Rectal smooth muscle tissue (tissue), 1 donor: ENCODE measurements at regions not wholly inside any gene's neighbourhood (a gene's known extent, or its start where the extent isn't known, plus 50 kb on each side); places are given as distances from the start of the nearest gene placed in this dataset.
"Not testable (repeated sequence)": the region's sequence is repeated elsewhere in the genome, so short reads cannot be mapped to it uniquely, and the experiment has no call there.

ENCODE experiments used
- H3K27ac ChIP-seq: one replicate; pipeline ENCODE4 v1.7.0; 2013; ENCODE audit warnings: low read depth, low read length, inconsistent platforms
- H3K27me3 ChIP-seq: one replicate; pipeline ENCODE4 v1.7.0; 2013; ENCODE audit warnings: low read length; ENCODE audit not compliant: control insufficient read depth, insufficient read depth
- H3K36me3 ChIP-seq: one replicate; pipeline ENCODE4 v1.7.0; 2013; ENCODE audit warnings: low read length; ENCODE audit not compliant: control insufficient read depth, insufficient read depth
- H3K4me1 ChIP-seq: one replicate; pipeline ENCODE4 v1.7.0; 2013; ENCODE audit warnings: low read length; ENCODE audit not compliant: control insufficient read depth, insufficient read depth
- H3K4me3 ChIP-seq: one replicate; pipeline ENCODE4 v1.7.0; 2013; ENCODE audit warnings: low read length
- H3K9ac ChIP-seq: one replicate; pipeline ENCODE4 v1.7.0; 2013; ENCODE audit warnings: low read length

DNA sequence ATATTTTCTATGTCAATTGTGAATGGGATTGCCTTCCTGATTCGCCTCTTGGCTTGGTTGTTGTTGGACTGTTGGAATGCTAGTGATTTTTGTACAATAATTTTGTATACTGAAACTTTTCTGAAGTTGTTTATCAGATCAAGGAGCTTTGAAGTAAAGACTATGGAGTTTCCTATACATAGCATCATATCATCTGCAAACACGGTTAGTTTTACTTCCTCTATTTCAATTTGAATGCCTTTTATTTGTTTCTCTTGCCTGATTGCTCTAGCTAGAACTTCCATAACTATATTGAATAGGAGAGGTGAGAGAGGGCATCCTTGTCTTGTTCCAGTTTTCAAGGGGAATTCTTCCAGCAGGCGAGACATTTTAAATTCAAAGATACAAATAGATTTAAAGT, 226.5 kb downstream of the FBXO8 start:
- H3K4me1 ChIP-seq, result no peaks in the 10 kb centered on the region
- H3K9ac ChIP-seq, result no peak overlapping the region
- H3K27ac ChIP-seq, result no peak overlapping the region
- H3K36me3 ChIP-seq, result no peaks in the 10 kb centered on the region
- no peak overlapping the region for H3K4me3 ChIP-seq
- H3K27me3 ChIP-seq, result no peaks in the 10 kb centered on the region

DNA sequence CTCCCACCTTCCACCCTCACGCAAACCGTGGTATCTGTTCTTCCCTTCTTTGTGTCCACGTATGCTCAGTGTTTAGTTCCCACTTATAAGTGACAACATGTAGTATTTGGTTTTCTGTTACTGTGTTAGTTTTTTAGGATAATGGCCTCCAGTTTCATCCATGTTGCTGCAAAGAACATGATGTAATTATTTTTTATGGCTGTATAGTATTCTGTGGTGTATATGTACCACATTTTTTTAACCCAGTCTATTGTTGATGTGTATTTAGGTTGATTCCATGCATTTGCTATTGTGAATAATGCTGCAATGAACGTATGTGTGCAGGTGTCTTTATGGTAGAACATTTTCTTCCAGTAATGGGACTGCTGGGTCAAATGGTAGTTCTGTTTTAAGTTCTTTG, 228.1 kb downstream of the FBXO8 start:
- H3K4me1 ChIP-seq, result no peaks in the 10 kb centered on the region
- H3K9ac ChIP-seq, result no peak overlapping the region
- H3K27ac ChIP-seq, result no peak overlapping the region
- H3K27me3 ChIP-seq, result no peaks in the 10 kb centered on the region
- no peaks in the 10 kb centered on the region for H3K36me3 ChIP-seq
- no peak overlapping the region for H3K4me3 ChIP-seq

DNA sequence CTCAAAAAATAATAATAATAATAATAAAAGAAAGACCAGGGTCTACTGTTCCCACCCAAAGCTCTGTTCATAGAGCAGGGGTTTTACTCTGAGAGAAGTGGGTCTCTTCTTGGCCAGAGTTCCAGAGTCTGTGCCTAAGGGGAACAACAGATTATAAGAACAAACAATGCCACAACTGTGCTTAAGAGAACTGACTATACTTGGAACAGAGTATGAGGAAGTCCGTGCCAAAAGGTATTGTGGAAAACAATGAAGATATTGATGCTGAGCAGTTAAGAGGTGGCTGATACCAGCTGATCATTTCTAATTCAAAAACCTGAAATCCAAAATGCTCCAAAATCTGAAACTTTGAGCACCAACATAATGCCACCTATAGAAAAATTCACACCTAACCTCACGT, 229.6 kb downstream of the FBXO8 start:
- no peak overlapping the region for H3K27ac ChIP-seq
- no peak overlapping the region for H3K4me3 ChIP-seq
- no peaks in the 10 kb centered on the region for H3K36me3 ChIP-seq
- H3K4me1 ChIP-seq, result no peaks in the 10 kb centered on the region
- H3K9ac ChIP-seq, result no peak overlapping the region
- no peaks in the 10 kb centered on the region for H3K27me3 ChIP-seq

DNA sequence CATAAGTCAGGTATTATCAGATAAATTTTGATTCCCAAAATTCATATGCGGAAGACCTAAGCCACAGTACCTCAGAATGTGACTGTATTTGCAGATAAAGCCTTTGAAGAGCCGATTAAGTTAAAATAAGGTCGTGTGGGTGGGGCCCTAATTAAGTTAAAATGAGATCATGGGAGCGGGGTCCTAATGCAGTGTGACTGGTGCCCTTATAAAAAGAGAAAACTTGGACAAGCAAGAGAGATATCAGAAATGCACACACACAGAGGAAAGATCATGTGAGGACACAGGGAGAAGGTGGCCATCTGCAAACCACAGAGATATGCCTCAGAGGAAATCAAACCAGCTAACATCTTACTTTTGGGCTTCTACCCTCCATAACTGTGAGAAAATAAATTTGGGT, 236.1 kb downstream of the FBXO8 start:
- no peaks in the 10 kb centered on the region for H3K4me1 ChIP-seq
- no peaks in the 10 kb centered on the region for H3K36me3 ChIP-seq
- no peaks in the 10 kb centered on the region for H3K27me3 ChIP-seq
- H3K4me3 ChIP-seq, result no peak overlapping the region
- no peak overlapping the region for H3K27ac ChIP-seq
- no peak overlapping the region for H3K9ac ChIP-seq

DNA sequence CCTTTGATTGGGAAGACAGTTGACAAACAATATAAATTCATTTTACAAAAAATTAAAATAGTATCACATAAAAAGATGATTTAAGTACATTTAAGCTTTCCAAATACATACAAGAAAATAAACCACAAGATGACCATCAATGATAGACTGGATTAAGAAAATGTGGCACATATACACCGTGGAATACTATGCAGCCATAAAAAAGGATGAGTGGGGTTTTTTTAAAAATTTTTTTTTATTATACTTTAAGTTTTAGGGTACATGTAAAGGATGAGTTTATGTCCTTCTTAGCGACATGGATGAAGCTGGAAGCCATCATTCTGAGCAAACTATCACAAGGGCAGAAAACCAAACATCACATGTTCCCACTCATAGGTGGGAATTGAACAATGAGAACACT, 237.6 kb downstream of the FBXO8 start:
- H3K4me1 ChIP-seq, H3K4me3 ChIP-seq, H3K36me3 ChIP-seq, H3K9ac ChIP-seq, H3K27ac ChIP-seq, H3K27me3 ChIP-seq: not testable (repeated sequence)

DNA sequence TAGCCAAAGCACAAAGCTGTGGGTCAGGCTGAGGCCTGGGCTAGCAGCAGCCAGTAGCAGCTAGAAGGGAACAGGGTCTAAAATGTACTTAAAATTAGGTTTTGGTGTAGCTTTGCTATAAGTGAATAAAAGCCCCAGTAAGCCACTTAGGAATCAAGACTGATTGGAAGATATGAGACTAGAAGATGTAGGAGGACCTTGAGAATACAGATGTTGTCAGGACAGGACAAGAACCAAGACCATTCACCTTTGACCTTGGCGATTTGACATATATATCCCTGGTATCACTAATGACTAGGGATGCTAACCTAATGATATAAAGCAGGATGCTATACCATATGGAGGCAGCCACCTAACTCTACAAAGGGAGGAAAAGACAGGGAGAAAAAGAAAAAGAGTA, 238.1 kb downstream of the FBXO8 start:
- Histone ChIP-seq H3K27ac (no peak overlapping the region), H3K4me3 (no peak overlapping the region), H3K27me3 (no peaks in the 10 kb centered on the region)

DNA sequence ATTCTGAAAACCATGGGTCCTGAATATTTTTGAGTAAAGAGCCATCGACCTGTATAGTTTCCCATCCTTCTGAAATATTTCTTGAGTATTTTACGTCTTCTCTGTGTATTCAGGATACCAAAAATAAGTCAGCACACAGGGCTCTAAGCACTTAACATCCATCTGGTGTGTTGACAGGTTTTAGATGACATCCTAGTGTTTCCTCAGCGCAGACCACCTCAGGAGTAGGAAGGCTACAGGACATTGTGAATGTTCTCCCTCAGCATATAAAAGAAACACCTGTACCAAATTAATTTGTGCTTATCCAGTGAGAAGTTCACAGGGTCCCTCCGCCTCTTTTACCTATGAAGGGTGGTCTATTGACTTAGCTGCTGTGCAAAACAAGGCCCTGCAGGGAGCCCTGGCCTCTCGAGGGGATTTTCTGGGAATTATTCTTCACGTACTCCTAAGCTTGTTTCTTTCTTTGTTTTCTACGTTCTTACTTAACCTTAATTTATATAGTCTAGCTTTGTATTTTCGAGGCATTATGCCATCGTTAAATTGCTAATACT, 241.8 kb downstream of the FBXO8 start:
- H3K4me3 ChIP-seq, result no peak overlapping the region
- no peak overlapping the region for H3K9ac ChIP-seq
- H3K4me1 ChIP-seq, result no peaks in the 10 kb centered on the region
- H3K27me3 ChIP-seq, result no peaks in the 10 kb centered on the region
- no peaks in the 10 kb centered on the region for H3K36me3 ChIP-seq
- no peak overlapping the region for H3K27ac ChIP-seq

More for the DNA sequence above, 238.1 kb downstream of the FBXO8 start:
- H3K36me3 ChIP-seq, result no peaks in the 10 kb centered on the region
- H3K9ac ChIP-seq, result no peak overlapping the region
- H3K4me1 ChIP-seq, result no peaks in the 10 kb centered on the region

DNA sequence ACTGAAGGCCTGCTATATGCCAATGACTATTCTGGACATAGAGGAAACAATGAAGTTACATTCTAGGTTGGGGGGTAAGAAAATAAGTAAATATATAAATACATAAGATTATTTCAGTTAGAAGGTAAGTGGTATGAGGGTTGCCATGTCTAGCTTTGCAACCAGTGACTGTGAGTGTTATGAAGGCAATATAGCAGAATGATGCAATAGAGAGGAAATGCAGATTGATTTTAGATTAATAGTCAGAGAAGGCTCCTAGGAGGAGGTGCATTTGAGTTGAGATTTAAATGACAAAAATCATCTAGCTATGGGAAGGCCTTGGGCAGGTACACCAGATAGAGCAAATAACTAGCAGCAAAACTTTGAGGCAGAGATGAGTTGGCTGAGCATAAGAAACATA, 243.2 kb downstream of the FBXO8 start:
- no peaks in the 10 kb centered on the region for H3K4me1 ChIP-seq
- H3K36me3 ChIP-seq, result no peaks in the 10 kb centered on the region
- no peak overlapping the region for H3K9ac ChIP-seq
- H3K4me3 ChIP-seq, result no peak overlapping the region
- H3K27ac ChIP-seq, result no peak overlapping the region
- H3K27me3 ChIP-seq, result no peaks in the 10 kb centered on the region

DNA sequence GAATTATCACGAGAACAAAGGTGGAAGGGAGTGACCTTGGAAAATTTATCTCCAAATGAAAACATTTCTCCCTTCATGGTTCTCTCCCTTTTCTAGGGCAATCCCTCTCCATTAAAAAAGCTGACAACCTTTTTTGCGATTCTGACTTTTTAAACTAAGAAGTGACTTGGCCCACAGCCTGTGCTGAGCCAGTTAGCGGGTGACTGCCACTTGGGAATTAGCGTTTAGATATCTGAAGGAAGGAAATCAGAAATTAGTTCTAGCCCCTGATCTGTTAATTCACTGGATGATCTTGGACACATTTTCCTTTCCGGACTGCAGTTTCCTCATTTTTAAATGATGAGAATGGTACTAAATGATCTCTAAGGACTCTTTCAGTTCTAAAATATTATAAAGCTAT, 245.0 kb downstream of the FBXO8 start:
- H3K27me3 ChIP-seq, result no peaks in the 10 kb centered on the region
- H3K9ac ChIP-seq, result no peak overlapping the region
- no peaks in the 10 kb centered on the region for H3K4me1 ChIP-seq
- H3K27ac ChIP-seq, result no peak overlapping the region
- H3K4me3 ChIP-seq, result no peak overlapping the region
- no peaks in the 10 kb centered on the region for H3K36me3 ChIP-seq

DNA sequence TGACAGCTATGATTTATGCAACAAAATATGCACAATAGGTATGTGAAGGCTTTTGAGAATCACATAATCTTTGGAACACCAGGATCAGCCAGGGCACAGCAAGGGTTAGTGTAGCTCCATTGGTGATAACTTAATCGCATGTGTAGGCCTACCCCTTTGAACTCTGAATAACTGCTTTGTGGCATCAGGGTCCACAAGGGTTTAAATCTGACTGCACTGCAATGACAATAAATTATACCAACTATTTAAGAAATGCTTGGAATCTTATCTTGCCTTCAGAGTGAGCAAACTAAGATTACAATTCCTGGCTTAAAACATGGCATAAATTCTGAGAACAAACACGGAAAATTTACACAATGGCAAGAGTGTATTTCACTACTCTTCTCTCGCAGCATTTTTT, 245.8 kb downstream of the FBXO8 start:
- H3K27ac ChIP-seq, result no peak overlapping the region
- H3K4me3 ChIP-seq, result no peak overlapping the region
- no peaks in the 10 kb centered on the region for H3K4me1 ChIP-seq
- H3K9ac ChIP-seq, result no peak overlapping the region
- H3K36me3 ChIP-seq, result no peaks in the 10 kb centered on the region
- no peaks in the 10 kb centered on the region for H3K27me3 ChIP-seq

DNA sequence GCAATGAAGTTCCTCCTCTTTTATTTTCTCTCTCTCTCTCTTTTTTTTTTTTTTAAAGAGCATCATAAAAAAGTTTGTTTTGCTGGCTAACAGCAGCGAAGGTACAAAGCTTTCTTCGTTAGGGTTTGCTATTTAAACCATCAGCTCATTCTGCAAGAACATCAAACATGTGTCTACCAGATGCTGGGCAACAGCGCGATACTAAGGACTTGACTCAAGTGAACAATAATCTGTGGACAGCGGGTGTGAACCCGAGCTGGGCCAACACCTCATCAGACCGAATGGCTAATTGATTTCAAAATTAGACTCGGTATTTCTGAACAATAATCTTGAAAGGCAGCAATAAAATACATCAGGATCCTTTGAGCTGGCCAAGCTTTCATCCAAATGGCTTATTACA, 246.4 kb downstream of the FBXO8 start:
- Histone ChIP-seq H3K27ac (no peak overlapping the region), H3K4me3 (no peak overlapping the region), H3K4me1 (no peaks in the 10 kb centered on the region), H3K36me3 (no peaks in the 10 kb centered on the region), H3K27me3 (no peaks in the 10 kb centered on the region), H3K9ac (no peak overlapping the region)

DNA sequence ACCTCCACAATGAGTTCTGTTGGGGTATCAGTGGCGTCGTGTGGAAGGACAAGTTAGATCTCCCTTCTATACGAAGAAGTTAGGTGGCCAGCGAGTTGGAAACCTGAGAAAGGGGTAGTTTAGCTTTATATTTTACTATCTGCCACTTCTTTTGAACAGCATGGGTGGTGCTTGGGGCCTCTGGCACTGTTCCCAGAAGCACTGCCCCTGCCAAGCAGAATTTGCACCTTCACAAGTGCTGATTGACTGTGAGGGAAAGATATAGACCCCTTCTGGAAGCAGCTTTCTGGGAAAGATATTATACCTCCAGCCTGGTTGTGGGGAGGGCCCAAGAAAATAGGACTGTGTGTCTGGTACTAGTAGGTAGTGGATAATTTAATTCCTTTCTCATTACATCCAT, 246.9 kb downstream of the FBXO8 start:
- Histone ChIP-seq H3K4me3 (no peak overlapping the region), H3K36me3 (no peaks in the 10 kb centered on the region), H3K4me1 (no peaks in the 10 kb centered on the region), H3K9ac (no peak overlapping the region), H3K27me3 (no peaks in the 10 kb centered on the region), H3K27ac (no peak overlapping the region)

DNA sequence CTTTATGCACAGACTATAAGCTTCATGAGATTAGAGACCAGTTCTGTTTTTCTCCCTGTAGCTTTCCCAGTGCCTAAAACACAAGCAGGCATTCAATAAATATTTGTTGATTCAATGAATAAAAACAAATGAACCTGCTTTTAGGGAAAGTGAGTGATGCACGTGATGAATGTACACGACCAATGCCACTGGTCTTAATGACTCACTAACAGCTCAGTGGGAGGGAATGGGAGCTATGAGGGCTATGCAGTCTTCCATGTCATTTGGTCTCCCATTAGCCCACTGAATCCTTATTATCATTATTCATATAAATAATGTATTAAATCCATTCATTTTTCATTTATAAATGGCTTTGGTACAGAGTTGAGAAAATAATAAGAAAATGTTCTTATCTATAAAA, 247.4 kb downstream of the FBXO8 start:
- H3K4me1 ChIP-seq, result no peaks in the 10 kb centered on the region
- H3K27ac ChIP-seq, result no peak overlapping the region
- no peaks in the 10 kb centered on the region for H3K36me3 ChIP-seq
- no peaks in the 10 kb centered on the region for H3K27me3 ChIP-seq
- no peak overlapping the region for H3K4me3 ChIP-seq
- no peak overlapping the region for H3K9ac ChIP-seq
